ENCODE measurements at regions not wholly inside any gene's neighbourhood (a gene's known extent, or its start where the extent isn't known, plus 50 kb on each side); places are given as distances from the start of the nearest gene placed in this dataset.

DNA sequence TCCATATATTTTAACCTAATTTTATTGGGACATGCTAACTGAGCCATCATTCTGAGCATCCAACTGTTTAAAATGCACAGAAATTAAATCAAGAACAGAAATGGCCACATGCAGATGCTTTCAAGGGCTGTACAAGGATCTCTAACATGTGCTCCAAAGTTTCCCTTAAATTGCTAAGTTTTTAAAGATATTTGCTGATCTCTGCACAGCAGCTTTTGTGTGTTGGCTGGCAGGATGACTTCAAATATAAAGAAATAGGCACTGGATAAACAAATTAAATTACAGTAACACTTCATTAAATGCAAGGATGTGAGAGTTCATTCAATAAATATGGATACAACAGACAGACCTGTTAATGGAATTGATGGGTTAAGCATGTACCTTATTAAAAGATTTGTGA is 148.0 kb upstream of the MEOX2 start:
- TF ChIP-seq, protein P1, sequence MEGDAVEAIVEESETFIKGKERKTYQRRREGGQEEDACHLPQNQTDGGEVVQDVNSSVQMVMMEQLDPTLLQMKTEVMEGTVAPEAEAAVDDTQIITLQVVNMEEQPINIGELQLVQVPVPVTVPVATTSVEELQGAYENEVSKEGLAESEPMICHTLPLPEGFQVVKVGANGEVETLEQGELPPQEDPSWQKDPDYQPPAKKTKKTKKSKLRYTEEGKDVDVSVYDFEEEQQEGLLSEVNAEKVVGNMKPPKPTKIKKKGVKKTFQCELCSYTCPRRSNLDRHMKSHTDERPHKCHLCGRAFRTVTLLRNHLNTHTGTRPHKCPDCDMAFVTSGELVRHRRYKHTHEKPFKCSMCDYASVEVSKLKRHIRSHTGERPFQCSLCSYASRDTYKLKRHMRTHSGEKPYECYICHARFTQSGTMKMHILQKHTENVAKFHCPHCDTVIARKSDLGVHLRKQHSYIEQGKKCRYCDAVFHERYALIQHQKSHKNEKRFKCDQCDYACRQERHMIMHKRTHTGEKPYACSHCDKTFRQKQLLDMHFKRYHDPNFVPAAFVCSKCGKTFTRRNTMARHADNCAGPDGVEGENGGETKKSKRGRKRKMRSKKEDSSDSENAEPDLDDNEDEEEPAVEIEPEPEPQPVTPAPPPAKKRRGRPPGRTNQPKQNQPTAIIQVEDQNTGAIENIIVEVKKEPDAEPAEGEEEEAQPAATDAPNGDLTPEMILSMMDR (IDR thresholded peaks at IDR 0.05; ENCODE audit: low read depth, low read length, missing control alignments) = no peak
- DNase-seq (ENCODE audit: extremely low read depth, low read depth) = no peak
- no peak overlapping the region for H3K4me3 ChIP-seq (replicated peaks; ENCODE audit: low read depth, low read length)

DNA sequence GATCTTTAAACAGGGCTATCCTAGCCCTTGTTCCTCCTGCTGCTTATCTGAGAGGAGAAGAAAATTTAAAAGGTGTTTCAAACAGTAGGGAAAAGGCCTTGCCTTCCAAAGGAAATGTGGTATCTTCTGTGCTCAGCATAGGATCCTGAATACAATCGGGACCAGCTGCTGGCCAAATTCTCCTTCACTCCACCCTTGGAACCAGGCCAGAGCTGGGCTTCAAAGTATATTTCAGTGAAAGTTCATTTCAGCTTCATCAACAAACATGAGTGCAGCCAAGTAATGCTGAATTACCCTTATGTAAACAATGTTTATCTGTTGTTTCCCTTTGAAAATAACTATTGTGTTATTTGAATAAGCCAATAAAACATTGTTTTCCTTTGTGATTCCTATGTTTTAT is 146.5 kb upstream of the MEOX2 start:
- TF ChIP-seq, protein P1 (IDR thresholded peaks at IDR 0.05; ENCODE audit: low read depth, low read length, missing control alignments) = no peak
- DNase-seq (ENCODE audit: extremely low read depth, low read depth) = peak; percentile 37
- H3K4me3 ChIP-seq (replicated peaks; ENCODE audit: low read depth, low read length) = no peak overlapping the region

DNA sequence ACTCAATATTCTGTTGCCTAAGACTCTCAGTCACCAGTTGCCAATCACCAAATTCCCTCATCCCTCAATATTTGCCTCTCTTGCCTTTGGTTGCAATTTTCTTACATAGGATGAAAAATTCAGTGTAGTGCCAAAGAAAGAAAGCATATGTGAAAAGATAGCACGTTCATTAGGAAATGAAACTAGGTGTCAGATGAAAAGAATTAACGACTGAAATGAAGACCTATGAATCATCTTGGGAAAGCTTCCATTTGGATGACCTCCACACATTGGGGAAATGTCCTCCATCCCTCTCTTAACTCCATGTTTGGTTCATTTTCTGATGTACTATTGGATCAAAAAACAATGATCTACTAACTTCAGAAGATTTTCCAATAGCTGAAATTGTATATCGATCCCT is 145.1 kb upstream of the MEOX2 start:
- no peak for DNase-seq (ENCODE audit: extremely low read depth, low read depth)
- H3K4me3 ChIP-seq (replicated peaks; ENCODE audit: low read depth, low read length) = no peak overlapping the region
- TF ChIP-seq, protein P1 (IDR thresholded peaks at IDR 0.05; ENCODE audit: low read depth, low read length, missing control alignments) = no peak

DNA sequence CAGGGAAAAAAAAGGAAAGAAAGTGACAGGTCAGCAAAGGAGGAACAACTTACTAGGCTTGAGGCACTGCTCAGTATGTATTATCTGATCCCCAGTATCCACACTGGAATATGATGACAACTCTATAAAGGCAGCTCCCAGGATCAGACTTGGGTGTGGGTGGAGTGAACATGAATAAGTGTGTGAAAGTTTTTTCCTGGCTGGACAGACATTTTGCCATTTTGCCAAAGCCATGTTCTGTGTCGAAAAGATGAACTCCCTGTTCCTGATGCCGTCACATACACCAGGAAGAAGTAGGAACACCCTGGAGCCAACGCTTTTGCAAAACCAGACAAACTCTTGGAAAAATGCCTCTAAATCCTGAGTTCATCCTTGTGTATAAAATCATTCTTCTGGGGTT is 143.2 kb upstream of the MEOX2 start:
- no peak overlapping the region for H3K4me3 ChIP-seq (replicated peaks; ENCODE audit: low read depth, low read length)
- TF ChIP-seq, protein P1 (IDR thresholded peaks at IDR 0.05; ENCODE audit: low read depth, low read length, missing control alignments) = no peak
- no peak for DNase-seq (ENCODE audit: extremely low read depth, low read depth)

DNA sequence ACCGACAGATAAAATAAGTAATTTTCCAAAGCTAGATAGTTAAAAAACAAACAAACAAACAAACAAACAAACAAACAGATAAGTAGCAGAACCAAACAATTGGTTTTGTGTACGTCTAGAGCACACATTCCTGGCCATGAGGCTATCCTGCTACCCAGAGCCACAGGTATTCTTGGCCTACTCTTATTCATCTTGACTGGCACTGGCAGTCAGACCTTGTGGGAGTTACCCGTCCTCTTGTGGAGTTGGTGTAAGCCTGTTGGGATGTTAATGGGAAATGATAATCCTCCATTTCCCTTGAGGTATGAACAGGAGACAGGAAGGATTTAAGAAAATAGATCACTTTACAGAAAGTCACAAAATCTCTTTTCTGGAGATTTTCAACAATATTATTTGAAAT is 142.4 kb upstream of the MEOX2 start:
- no peak for DNase-seq (ENCODE audit: extremely low read depth, low read depth)
- no peak overlapping the region for H3K4me3 ChIP-seq (replicated peaks; ENCODE audit: low read depth, low read length)
- TF ChIP-seq, protein P1 (IDR thresholded peaks at IDR 0.05; ENCODE audit: low read depth, low read length, missing control alignments) = no peak

DNA sequence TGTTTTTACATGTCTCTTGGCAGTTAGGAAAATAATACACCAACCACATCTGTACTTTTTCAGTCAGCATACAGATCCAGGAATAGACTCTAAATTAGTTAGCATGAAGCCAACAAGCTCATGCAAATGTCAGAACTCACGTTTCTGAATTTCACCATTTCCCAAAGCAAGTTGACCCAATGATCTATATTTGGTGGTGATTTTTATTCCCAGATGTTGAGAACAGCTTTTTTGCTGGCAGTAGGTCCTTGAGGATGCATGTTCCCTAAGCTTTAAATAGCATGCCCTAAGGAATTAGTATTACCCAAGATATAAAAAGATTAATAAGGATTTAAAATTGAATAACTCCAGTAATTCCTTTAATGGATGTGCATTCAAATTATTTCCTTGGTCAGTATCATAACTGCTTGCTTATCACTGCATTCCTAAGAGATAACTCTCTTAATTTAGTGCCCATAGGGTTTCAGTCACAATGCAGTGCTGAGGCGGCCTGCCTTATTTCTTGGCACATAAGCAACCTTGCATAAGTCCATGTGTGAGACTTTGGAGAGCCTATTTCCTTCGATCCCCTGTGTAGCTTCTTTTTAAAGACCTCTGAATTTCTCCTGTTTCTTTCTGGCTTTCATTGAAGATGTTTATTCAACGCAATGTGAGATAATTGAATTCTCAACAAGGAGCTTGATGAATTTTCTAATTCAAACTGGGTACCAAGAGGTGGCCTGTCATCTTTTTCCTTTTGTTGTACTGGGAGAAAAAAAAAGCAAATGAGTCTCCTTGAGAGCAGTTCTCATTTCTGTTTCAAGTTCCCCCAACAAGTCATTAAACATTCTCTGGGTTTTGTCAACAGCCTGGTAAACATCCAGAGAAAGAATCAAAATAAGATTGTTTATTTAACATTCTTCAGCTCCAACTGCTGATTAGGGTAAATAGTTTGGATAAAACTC is 135.3 kb upstream of the MEOX2 start:
- no peak overlapping the region for H3K4me3 ChIP-seq (replicated peaks; ENCODE audit: low read depth, low read length)
- TF ChIP-seq, protein P1 (IDR thresholded peaks at IDR 0.05; ENCODE audit: low read depth, low read length, missing control alignments) = no peak
- no peak for DNase-seq (ENCODE audit: extremely low read depth, low read depth)

Measured in HFF-Myc (cell line).